Muscle layer of duodenum (tissue), 2 donors: ENCODE measurements at regions not wholly inside any gene's neighbourhood (a gene's known extent, or its start where the extent isn't known, plus 50 kb on each side); places are given as distances from the start of the nearest gene placed in this dataset.

ENCODE experiments used
- H3K27ac ChIP-seq: one replicate; pipeline ENCODE4 v1.7.0; 2013; ENCODE audit warnings: mild to moderate bottlenecking, low read length
- H3K27me3 ChIP-seq: one replicate; pipeline ENCODE4 v1.7.0; 2013; ENCODE audit warnings: low read depth, mild to moderate bottlenecking, control low read depth, low read length
- H3K36me3 ChIP-seq, 2 donors: one replicate each; pipeline ENCODE4 v1.7.0; 2013; ENCODE audit warnings: low read length in 2 of 2, control low read depth in 1 of 2, mild to moderate bottlenecking in 1 of 2; ENCODE audit not compliant: insufficient read depth in 2 of 2, control insufficient read depth in 1 of 2
- H3K4me1 ChIP-seq, 2 donors: one replicate each; pipeline ENCODE4 v1.7.0; 2013; ENCODE audit warnings: low read length in 2 of 2, mild to moderate bottlenecking in 2 of 2, control low read depth in 1 of 2, moderate library complexity in 1 of 2; ENCODE audit not compliant: insufficient read depth in 2 of 2, control insufficient read depth in 1 of 2
- H3K4me3 ChIP-seq, 2 donors: one replicate each; pipeline ENCODE4 v1.7.0; 2013; ENCODE audit warnings: low read length in 2 of 2, low read depth in 1 of 2, mild to moderate bottlenecking in 1 of 2
- H3K9me3 ChIP-seq, 2 donors: one replicate each; pipeline ENCODE4 v1.7.0; 2013; ENCODE audit warnings: low read length in 2 of 2, control low read depth in 1 of 2, mild to moderate bottlenecking in 1 of 2; ENCODE audit not compliant: control insufficient read depth in 1 of 2
- donor health status: healthy.

DNA sequence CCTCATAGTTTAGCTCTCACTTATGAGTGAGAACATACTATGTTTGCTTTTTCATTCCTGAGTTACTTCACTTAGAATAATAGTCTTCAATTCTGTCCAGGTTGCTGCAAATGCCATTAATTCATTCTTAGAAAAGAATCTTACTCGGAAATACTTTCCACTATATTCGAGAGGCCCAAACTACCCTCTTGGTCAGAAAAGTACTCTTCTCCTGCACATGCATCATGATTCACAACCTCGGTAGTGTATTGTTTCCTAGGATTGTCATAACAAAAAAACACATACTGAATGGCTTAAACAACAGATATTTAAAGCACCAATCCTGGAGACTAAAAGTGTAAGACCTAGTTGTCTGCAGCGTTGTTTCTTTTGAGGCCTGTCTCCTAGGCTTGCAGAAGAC, 364.0 kb upstream of the SLC14A2 start:
- no peaks in the 10 kb centered on the region for H3K36me3 ChIP-seq
- H3K4me1 ChIP-seq, result peaks cover 0 to 4% of the 10 kb centered on the region in 2 donors
- H3K27me3 ChIP-seq, result no peaks in the 10 kb centered on the region
- no peak overlapping the region for H3K4me3 ChIP-seq
- no peak overlapping the region for H3K27ac ChIP-seq
- no peaks in the 10 kb centered on the region for H3K9me3 ChIP-seq

DNA sequence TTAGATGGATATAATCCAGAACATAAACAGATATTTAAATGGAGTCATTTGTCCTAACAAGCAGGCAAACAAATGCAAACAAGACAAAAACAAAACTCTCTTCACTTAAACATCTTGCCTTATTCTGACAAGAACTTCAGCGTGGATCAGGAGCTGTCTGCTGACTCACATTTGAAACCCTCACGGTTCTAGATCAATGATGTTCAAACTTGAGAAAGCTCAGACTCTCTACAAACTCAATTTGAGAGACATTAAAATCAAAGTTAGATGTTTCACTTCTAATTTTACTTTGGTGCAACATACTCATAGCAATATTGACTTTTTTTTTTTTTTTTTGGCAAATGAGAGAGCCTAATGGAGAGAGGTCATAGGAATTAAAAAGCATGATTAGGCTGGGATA, 362.8 kb upstream of the SLC14A2 start:
- H3K4me1 ChIP-seq, result peaks cover 0 to 4% of the 10 kb centered on the region in 2 donors
- H3K27me3 ChIP-seq, result no peaks in the 10 kb centered on the region
- no peak overlapping the region for H3K27ac ChIP-seq
- H3K36me3 ChIP-seq, result no peaks in the 10 kb centered on the region
- H3K9me3 ChIP-seq, result no peaks in the 10 kb centered on the region
- H3K4me3 ChIP-seq, result no peak overlapping the region

DNA sequence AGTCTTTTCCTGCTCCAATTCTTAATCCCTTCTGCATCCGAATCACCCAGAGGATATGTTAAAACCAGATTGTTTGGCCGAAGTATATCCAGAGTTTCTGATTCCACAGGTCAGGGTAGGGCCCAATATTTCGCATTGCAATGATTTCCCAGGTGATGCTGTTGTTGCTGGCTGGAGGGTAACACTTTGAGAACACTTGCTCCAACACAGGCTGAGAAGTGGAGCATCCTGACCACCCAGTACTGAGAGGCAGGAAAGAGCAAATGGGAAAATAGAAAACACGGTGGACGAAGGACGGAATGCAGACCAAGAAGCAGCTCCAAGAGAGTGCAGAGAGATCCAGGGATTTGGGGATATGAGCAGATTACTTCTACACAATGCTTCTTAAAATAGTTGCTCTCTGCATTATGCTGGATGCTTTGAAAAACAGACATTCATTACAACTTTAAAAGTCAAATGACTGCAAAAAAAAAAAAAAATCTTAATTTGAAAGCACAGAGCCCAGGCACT, 362.2 kb upstream of the SLC14A2 start:
- peaks cover 0 to 2% of the 10 kb centered on the region in 2 donors for H3K4me1 ChIP-seq
- H3K4me3 ChIP-seq, result no peak overlapping the region
- H3K36me3 ChIP-seq, result no peaks in the 10 kb centered on the region
- no peak overlapping the region for H3K27ac ChIP-seq
- H3K9me3 ChIP-seq, result no peaks in the 10 kb centered on the region
- no peaks in the 10 kb centered on the region for H3K27me3 ChIP-seq

DNA sequence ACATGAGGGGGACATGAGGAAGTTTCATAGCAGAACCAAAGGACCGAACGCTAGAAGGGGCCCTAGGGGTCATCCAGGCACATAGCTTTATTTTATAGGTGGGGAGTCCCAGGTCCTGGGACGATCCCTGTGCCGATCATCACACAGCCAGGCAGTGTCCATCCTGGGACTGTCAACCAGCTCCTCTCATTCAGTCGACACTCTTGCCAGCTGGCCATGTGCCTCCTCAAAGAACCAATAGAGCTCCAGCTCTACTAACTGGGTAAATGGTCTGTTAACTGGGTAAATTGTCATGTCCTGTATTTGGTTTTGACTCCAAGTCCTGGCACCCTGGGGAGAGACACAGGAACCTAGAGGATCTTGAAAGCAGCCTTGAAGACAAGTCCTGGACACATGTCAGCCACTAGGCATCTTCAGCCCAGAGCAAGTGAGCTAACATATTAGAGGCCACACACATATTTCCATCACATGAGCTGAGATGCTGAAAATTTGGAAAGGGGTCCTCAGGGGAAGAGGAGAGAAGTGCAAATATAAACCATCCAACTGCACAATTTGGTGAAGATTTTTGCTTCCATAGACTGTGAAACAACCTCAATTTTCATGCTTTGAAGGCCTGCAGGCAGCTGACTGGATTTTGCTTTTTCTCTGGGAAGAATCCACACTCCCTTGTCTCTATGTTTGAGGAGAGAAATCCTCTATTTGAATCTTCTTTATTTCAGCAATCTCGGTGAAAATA, 361.1 kb upstream of the SLC14A2 start:
- no peak overlapping the region for H3K27ac ChIP-seq
- H3K4me3 ChIP-seq, result no peak overlapping the region
- H3K9me3 ChIP-seq, result no peaks in the 10 kb centered on the region
- H3K27me3 ChIP-seq, result no peaks in the 10 kb centered on the region
- H3K36me3 ChIP-seq, result no peaks in the 10 kb centered on the region
- H3K4me1 ChIP-seq, result no peaks in the 10 kb centered on the region

DNA sequence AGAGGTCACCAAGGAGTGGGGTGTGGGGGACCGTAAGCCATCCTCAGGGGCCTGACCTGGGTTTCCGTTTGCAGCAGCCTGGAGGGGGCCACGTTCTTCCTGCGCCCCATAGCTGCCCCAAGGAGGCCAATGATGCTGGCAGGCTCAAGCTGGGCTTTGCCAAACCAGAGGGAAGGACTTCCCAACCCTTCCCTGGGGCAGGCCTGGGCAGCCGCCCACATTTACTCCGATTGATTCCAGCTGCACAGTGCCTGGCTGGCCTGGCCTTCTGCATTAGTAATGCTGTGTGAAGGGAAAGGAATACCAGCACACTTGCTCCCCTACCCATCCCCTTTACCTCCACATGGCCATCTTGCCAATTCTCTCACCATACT, 360.6 kb upstream of the SLC14A2 start:
- Histone ChIP-seq H3K4me3 (no peak overlapping the region), H3K27me3 (no peaks in the 10 kb centered on the region), H3K4me1 (no peaks in the 10 kb centered on the region), H3K27ac (no peak overlapping the region), H3K36me3 (no peaks in the 10 kb centered on the region), H3K9me3 (no peaks in the 10 kb centered on the region)

DNA sequence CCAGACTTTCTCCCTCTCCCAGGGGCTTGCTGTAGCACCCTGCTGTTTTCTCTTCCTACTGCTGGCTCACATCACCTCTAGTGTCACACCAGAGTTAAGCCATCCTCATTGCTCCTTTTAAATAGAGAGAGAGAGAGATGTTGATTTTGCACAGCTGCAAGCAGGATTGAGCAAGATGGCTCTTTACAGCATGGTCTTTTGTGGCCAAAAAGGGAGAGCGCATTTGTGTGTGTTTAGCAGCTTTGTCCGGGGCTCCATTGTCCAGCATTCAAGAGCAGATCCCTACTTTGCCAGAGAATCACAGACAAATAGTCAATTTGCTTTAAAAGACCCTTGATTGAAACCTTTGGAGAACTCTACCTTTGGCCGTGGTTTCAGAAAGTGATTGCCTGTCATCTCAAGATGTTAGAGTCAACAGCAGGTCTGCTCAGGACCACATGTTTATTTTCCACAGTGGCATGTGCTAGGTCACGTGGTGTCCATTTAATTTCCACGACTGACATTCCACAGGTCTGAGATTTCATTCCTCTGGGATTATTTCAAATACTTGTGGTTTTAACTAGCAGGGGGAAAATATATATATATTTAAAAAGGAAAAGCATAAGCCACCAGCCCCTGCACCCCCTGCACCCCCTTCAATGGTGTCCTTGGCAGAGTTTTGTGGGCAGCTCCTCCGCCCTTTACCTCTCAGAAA, 359.9 kb upstream of the SLC14A2 start:
- Histone ChIP-seq H3K27me3 (no peaks in the 10 kb centered on the region), H3K4me1 (no peaks in the 10 kb centered on the region), H3K36me3 (no peaks in the 10 kb centered on the region), H3K27ac (no peak overlapping the region), H3K9me3 (no peaks in the 10 kb centered on the region), H3K4me3 (no peak overlapping the region)

DNA sequence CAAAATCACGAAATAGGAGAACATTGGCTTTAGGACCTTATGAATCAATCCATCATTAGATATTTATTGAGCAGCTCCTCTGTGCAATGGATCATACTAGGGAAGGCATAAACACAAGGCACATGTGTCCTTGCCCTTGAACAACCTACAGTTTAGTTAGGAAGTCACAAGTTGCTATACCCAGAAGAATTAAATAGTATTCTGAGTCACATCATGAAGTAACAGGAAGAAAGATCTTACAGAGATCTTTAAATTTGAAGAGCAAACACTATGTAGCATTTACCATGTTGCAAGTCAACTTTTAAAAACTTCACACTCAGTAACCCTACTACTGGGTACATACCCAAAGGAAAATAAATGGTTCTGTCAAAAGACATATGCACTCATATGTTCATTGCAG, 355.2 kb upstream of the SLC14A2 start:
- Histone ChIP-seq H3K36me3 (no peaks in the 10 kb centered on the region), H3K27ac (no peak overlapping the region), H3K4me1 (no peaks in the 10 kb centered on the region), H3K27me3 (no peaks in the 10 kb centered on the region), H3K9me3 (no peaks in the 10 kb centered on the region), H3K4me3 (no peak overlapping the region)

DNA sequence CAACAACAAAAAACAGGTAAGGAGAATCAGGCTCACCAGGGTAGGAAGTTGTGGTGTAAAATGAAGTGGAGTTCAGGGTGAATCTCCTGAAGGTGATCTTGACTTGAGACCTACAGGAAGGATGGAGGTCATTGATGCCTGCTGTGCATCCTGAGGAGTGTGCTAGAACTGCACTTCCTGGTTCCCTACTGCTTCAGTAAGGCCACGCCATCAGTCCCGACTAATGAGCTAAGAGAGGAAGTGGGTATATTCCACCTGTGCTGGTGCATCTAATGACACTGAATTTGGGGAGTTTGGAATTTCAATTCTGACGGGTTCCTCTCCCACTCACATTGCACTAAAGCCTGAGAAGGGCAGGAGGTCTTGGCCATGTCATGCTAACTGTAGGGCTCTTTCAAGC, 349.3 kb upstream of the SLC14A2 start:
- no peaks in the 10 kb centered on the region for H3K9me3 ChIP-seq
- no peaks in the 10 kb centered on the region for H3K4me1 ChIP-seq
- H3K27ac ChIP-seq, result no peak overlapping the region
- no peaks in the 10 kb centered on the region for H3K27me3 ChIP-seq
- no peaks in the 10 kb centered on the region for H3K36me3 ChIP-seq
- no peak overlapping the region for H3K4me3 ChIP-seq

DNA sequence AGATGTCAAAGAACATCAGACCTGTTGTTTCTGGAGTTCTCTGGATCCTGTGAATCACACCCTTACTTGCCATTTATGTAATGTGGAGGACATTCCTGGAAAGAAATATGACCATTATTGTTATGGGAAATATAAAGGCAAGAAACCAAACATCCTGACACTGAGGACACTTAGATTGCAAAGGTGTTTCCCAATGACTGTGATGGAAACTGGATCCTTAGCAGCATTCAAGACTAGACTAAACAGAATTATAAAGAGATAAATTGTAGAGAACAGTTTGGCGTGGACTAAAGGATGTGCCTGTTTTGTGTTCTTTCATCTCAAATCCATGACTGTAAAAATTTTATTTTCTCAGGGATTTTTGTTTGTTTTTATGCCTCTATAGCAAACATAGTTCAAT, 347.7 kb upstream of the SLC14A2 start:
- Histone ChIP-seq H3K9me3 (no peaks in the 10 kb centered on the region), H3K4me1 (no peaks in the 10 kb centered on the region), H3K27me3 (no peaks in the 10 kb centered on the region), H3K36me3 (no peaks in the 10 kb centered on the region), H3K4me3 (no peak overlapping the region), H3K27ac (no peak overlapping the region)

DNA sequence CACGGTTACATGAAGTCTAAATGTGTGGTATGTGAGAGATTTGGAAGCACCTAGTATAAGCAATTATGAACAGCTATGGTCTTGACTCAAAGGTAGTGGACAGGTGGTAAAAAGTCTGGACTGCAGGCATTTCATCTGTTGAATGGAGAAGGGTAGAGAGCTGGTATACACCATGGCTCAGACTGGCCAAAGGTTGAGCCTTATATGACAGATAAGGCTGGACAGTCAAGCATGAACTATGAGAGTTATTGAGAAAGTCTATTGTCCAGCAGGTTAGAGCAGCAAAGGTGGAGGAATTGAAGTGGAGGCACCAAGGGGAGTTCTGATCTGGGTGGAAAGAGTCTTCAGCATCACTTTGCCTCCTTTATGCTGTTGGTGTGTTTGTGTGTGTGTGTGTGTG, 346.7 kb upstream of the SLC14A2 start:
- Histone ChIP-seq H3K27ac (no peak overlapping the region), H3K9me3 (no peaks in the 10 kb centered on the region), H3K36me3 (no peaks in the 10 kb centered on the region), H3K4me3 (no peak overlapping the region), H3K27me3 (no peaks in the 10 kb centered on the region), H3K4me1 (no peaks in the 10 kb centered on the region)

DNA sequence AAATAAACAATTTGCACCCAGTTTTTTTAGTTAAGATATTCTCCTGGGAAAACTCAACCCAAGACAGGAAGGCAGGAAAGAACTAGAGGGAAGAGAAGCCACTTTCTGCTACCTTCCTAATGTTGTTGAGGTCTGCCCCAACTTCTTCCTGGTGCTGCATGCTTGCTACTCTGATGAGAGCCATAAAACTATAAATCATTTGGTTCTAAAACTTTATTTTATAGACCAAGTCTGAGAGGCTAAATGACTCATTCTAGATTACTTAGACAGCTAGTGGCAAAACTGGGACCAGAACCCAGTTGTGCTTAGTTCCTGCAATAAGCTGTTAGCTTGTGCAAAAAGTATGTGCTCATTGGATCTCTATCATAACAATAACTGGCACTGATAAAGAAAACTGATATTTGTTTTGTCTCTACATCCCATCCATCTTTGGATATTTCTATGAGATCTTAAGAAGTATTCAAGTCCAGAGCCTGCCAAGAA, 344.9 kb upstream of the SLC14A2 start:
- H3K4me1 ChIP-seq, result no peaks in the 10 kb centered on the region
- peaks cover 0 to 2% of the 10 kb centered on the region in 2 donors for H3K9me3 ChIP-seq
- H3K27me3 ChIP-seq, result no peaks in the 10 kb centered on the region
- H3K36me3 ChIP-seq, result no peaks in the 10 kb centered on the region
- H3K4me3 ChIP-seq, result no peak overlapping the region
- H3K27ac ChIP-seq, result no peak overlapping the region
